ENCODE measurements at regions not wholly inside any gene's neighbourhood (a gene's known extent, or its start where the extent isn't known, plus 50 kb on each side); places are given as distances from the start of the nearest gene placed in this dataset.

DNA sequence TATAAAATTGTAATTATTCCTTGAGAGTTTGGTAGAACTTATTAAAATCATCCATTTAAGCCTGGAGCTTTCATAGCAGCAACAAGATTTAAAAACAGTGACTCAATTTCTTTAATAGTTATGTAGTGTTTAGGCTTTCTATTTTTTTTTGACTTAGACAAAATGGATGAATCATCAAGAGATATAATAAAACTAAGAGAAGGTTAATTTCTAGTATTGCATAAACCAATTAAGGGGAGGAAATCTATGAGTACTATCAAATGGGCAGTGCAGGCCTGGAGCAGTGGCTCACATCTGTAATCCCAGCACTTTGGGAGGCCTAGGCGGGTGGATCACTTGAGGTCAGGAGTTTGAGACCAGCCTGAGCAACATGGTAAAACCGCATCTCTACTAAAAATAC is 416.3 kb upstream of the USP24 start:
- TF ChIP-seq POLR2AphosphoS5 (IDR thresholded peaks at IDR 0.05; ENCODE audit: low read depth, low read length) (no peak), SPI1 (IDR thresholded peaks at IDR 0.05; ENCODE audit: low read depth, low read length) (no peak), POLR2A (IDR thresholded peaks at IDR 0.05; ENCODE audit: low read depth, low read length) (no peak), PAX5 (IDR thresholded peaks at IDR 0.05; ENCODE audit: insufficient read depth, low read length, severe bottlenecking) (no peak), TAF1 (IDR thresholded peaks at IDR 0.05; ENCODE audit: low read depth, low read length) (no peak), POU2F2 (IDR thresholded peaks at IDR 0.05; ENCODE audit: low read depth, low read length) (no peak)
